A549 (cell line): ENCODE measurements at regions not wholly inside any gene's neighbourhood (a gene's known extent, or its start where the extent isn't known, plus 50 kb on each side); places are given as distances from the start of the nearest gene placed in this dataset.

ENCODE experiments used
- ATAC-seq, 2 experiments: fragments of 200-7000 bp in 1 of 2; fragments of >200 bp in 1 of 2; cut with Nextera tagmentation in 1 of 2; cut with Tn5 transposase in 1 of 2; 3 replicates each; pipeline versions ENCODE4 v1.8.0 to v1.9.1; 2018 to 2020; ENCODE audit warnings: mild to moderate bottlenecking in 1 of 2, moderate library complexity in 1 of 2
- CTCF ChIA-PET: fragments of 300-600 bp; sonication (Branson Sonifier 250); formaldehyde crosslinking; extraction: SDS; loops from one replicate; lab custom pipeline; 2021; ENCODE audit warnings: antibody characterized with exemption, inconsistent platforms; lab: Yijun Ruan, JAX
- POLR2A ChIA-PET: fragments of 350-600 bp; formaldehyde crosslinking; extraction: SDS; loops from one replicate; lab custom pipeline; 2021; ENCODE audit warnings: antibody characterized with exemption, inconsistent platforms; lab: Yijun Ruan, JAX
- DNase-seq, 2 experiments: peaks; one replicate each; pipeline versions ENCODE4 v3.0.0 to v3.0.0-alpha.2; 2011 to 2016; ENCODE audit warnings: low read depth in 1 of 2, low spot score in 1 of 2
- FAIRE-seq: peaks from 2 replicates; lab custom pipeline; 2011; peaks lifted over from hg19 to GRCh38; lab: Jason Lieb, UNC
- H3K27ac ChIP-seq, 2 experiments: fragments of >200 bp; sonication (Bioruptor Twin); formaldehyde crosslinking; 3 replicates each; pipeline ENCODE4 v1.5.1; 2016 to 2017
- H3K4me1 ChIP-seq: fragments of >200 bp; sonication (Bioruptor Twin); formaldehyde crosslinking; 3 replicates; pipeline ENCODE4 v1.6.1; 2016
- H3K4me2 ChIP-seq: fragments of >200 bp; sonication (Bioruptor Twin); formaldehyde crosslinking; 3 replicates; pipeline ENCODE4 v1.6.1; 2016
- H3K4me3 ChIP-seq: fragments of >200 bp; sonication (Bioruptor Twin); formaldehyde crosslinking; 3 replicates; pipeline ENCODE4 v1.5.1; 2016
- H3K9me3 ChIP-seq: fragments of >200 bp; sonication (Bioruptor Twin); formaldehyde crosslinking; 3 replicates; pipeline ENCODE4 v1.6.1; 2016
- EHMT2 ChIP-seq: fragments of 200-600 bp; sonication (generic); IDR thresholded peaks from 2 replicates; pipeline ENCODE4 v1.6.1; 2016; ENCODE audit warnings: antibody characterized with exemption, low read depth, mild to moderate bottlenecking, moderate library complexity
- ESRRA ChIP-seq: fragments of 150-350 bp; IDR thresholded peaks from 2 replicates; pipeline ENCODE4 v1.6.1; 2014; ENCODE audit warnings: mild to moderate bottlenecking, low read length, borderline replicate concordance
- GATA3 ChIP-seq: IDR thresholded peaks from 2 replicates; pipeline ENCODE4 v1.6.1; 2012; ENCODE audit warnings: borderline replicate concordance
- HOXB5 ChIP-seq: fragments of 250-450 bp; sonication (Bioruptor Pico); IDR thresholded peaks from 2 replicates; pipeline ENCODE4 v1.5.0; 2020; ENCODE audit warnings: mild to moderate bottlenecking, moderate library complexity
- JUNB ChIP-seq: fragments of >200 bp; sonication (Bioruptor Twin); formaldehyde crosslinking; IDR thresholded peaks from 2 replicates; pipeline ENCODE4 v1.6.1; 2016
- KDM1A ChIP-seq: fragments of 200-600 bp; sonication (generic); IDR thresholded peaks from 2 replicates; pipeline ENCODE4 v1.6.1; 2016; ENCODE audit warnings: low read depth, mild to moderate bottlenecking
- NR3C1 ChIP-seq: fragments of >200 bp; sonication (Bioruptor Twin); formaldehyde crosslinking; IDR thresholded peaks from 3 replicates; pipeline ENCODE4 v1.6.1; 2017
- POLR2A ChIP-seq: IDR thresholded peaks from 2 replicates; pipeline ENCODE4 v1.6.1; 2012; ENCODE audit warnings: mild to moderate bottlenecking, low read length
- POLR2AphosphoS2 ChIP-seq: conservative IDR thresholded peaks from 2 replicates; pipeline ENCODE4 v1.6.1; 2012; ENCODE audit warnings: low read length, improper control_type of control experiment, inconsistent platforms
- RAD21 ChIP-seq, 2 experiments: fragments of >200 bp in 1 of 2; sonication (Bioruptor Twin) in 1 of 2; formaldehyde crosslinking in 1 of 2; IDR thresholded peaks in 1 of 2; conservative IDR thresholded peaks in 1 of 2; 2 replicates in 1 of 2; 3 replicates in 1 of 2; pipeline ENCODE4 v1.6.1; 2012 to 2018; ENCODE audit warnings: inconsistent platforms in 1 of 2
- RCOR1 ChIP-seq: fragments of 150-350 bp; IDR thresholded peaks from 2 replicates; pipeline ENCODE4 v1.6.1; 2014; ENCODE audit warnings: antibody characterized with exemption, low read length, low read depth
- SREBF2 ChIP-seq: fragments of 450-650 bp; IDR thresholded peaks from 2 replicates; pipeline ENCODE4 v1.6.1; 2014; ENCODE audit warnings: mild to moderate bottlenecking, moderate library complexity
- TFCP2L1 ChIP-seq: fragments of 250-450 bp; sonication (Bioruptor Pico); IDR thresholded peaks from 2 replicates; pipeline ENCODE4 v1.5.0; 2021; ENCODE audit warnings: mild to moderate bottlenecking
- ZSCAN20 ChIP-seq: fragments of 250-450 bp; sonication (Bioruptor Pico); IDR thresholded peaks from 2 replicates; pipeline ENCODE4 v1.8.0; 2022; ENCODE audit warnings: mild to moderate bottlenecking, moderate library complexity
- WGBS: methylation state at CpG from one replicate; pipeline ENCODE4 v1.1.6; 2017; ENCODE audit errors: missing lambda C conversion rate; 5-methylcytosine and 5-hydroxymethylcytosine counted together
- TF ChIP-seq, protein P1 (sequence below): IDR thresholded peaks from 2 replicates; pipeline ENCODE4 v1.6.1; 2012
- TF ChIP-seq, protein P2 (sequence below): fragments of 250-450 bp; sonication (Bioruptor Pico); IDR thresholded peaks from 2 replicates; pipeline ENCODE4 v1.5.0; 2020; ENCODE audit warnings: low read depth, mild to moderate bottlenecking, moderate library complexity
- TF ChIP-seq, protein P3 (sequence below): fragments of 150-350 bp; IDR thresholded peaks from 2 replicates; pipeline ENCODE4 v1.6.1; 2014; ENCODE audit warnings: low read depth, mild to moderate bottlenecking, low read length

DNA sequence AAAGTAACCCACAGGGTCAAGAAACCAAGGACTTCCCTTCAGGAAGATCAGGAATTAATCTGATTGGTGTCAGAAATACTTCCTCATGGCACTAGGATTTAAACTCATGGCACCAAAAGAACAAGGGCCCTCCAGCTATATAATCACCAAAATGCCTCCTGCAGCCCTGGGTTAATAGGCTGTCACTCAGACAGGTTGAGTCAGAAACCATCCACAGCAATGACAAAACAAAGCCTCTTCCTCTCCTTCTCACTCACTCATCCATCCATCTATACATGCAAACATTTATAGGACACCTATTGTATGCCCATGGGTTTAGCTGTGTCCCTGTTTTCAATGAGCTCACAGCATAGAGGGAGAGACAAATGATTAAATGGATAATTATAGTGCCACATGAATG, 62.5 kb upstream of the SPOCK1 start:
- FAIRE-seq = no peak
- H3K4me2 ChIP-seq = no peak overlapping the region
- no peak for TF ChIP-seq POLR2AphosphoS2
- TF ChIP-seq, protein P1, sequence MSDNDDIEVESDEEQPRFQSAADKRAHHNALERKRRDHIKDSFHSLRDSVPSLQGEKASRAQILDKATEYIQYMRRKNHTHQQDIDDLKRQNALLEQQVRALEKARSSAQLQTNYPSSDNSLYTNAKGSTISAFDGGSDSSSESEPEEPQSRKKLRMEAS = no peak
- TF ChIP-seq, protein P2, sequence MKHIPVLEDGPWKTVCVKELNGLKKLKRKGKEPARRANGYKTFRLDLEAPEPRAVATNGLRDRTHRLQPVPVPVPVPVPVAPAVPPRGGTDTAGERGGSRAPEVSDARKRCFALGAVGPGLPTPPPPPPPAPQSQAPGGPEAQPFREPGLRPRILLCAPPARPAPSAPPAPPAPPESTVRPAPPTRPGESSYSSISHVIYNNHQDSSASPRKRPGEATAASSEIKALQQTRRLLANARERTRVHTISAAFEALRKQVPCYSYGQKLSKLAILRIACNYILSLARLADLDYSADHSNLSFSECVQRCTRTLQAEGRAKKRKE = no peak
- no peak for ATAC-seq
- ChIA-PET CTCF (interaction anchor here (0.9 kb wide), 1 partner anchor 16 kb away, joined by 4 read pairs; no protein-coding TSS in a partner anchor), POLR2A (no interaction called here)
- no peak for DNase-seq
- H3K4me1 ChIP-seq = no peaks in the 10 kb centered on the region
- H3K4me3 ChIP-seq = no peak overlapping the region
- no peak overlapping the region for H3K27ac ChIP-seq
- H3K9me3 ChIP-seq = no peaks in the 10 kb centered on the region

DNA sequence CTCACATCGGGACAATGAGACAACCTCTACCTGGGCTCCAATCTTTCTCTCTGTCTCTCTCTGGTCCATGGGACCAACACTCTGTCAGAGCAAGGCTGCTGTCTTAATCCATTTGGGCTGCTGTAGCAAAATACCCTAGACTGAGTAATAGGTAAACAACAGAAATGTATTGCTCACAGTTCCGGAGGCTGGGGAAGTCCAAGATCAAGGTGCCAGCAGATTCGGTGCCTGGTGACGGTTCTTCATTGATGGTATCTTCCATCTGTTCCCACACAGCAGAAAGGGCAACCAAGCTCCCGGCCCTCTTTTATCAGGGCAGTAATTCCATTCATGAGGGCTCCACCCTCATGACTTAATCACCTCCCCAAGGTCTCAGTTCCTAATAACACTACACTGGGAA, 61.3 kb upstream of the SPOCK1 start:
- DNase-seq = no peak
- TF ChIP-seq SREBF2 = no peak
- TF ChIP-seq, protein P3, sequence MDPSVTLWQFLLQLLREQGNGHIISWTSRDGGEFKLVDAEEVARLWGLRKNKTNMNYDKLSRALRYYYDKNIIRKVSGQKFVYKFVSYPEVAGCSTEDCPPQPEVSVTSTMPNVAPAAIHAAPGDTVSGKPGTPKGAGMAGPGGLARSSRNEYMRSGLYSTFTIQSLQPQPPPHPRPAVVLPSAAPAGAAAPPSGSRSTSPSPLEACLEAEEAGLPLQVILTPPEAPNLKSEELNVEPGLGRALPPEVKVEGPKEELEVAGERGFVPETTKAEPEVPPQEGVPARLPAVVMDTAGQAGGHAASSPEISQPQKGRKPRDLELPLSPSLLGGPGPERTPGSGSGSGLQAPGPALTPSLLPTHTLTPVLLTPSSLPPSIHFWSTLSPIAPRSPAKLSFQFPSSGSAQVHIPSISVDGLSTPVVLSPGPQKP = no peak
- TF ChIP-seq GATA3 = no peak
- no peak for TF ChIP-seq RCOR1
- no peak for TF ChIP-seq EHMT2
- TF ChIP-seq ESRRA = no peak
- no peak for TF ChIP-seq KDM1A
- no peak for TF ChIP-seq RAD21 (conservative IDR thresholded peaks at IDR 0.05 in 1 of 2, IDR thresholded peaks at IDR 0.05 in 1 of 2)
- no peak for TF ChIP-seq TFCP2L1 (CRISPR knock-in tag)
- TF ChIP-seq JUNB = no peak
- TF ChIP-seq ZSCAN20 (CRISPR knock-in tag) = no peak
- no peak for TF ChIP-seq HOXB5 (CRISPR knock-in tag)
- TF ChIP-seq NR3C1 = no peak
- TF ChIP-seq POLR2A = no peak
- Histone ChIP-seq H3K27ac (no peak overlapping the region), H3K4me3 (no peak overlapping the region), H3K4me1 (no peaks in the 10 kb centered on the region), H3K9me3 (no peaks in the 10 kb centered on the region), H3K4me2 (no peak overlapping the region)
- peak; percentile 37 to 53; a peak in 2 of 6 replicates for ATAC-seq
- no peak for FAIRE-seq
- POLR2A ChIA-PET = no interaction called here
- WGBS = 10% methylated on average over 5 of the region's 5 CpGs
- CTCF ChIA-PET = no interaction called here
